ENCODE measurements at regions not wholly inside any gene's neighbourhood (a gene's known extent, or its start where the extent isn't known, plus 50 kb on each side); places are given as distances from the start of the nearest gene placed in this dataset.
A peak's percentile ranks its signal among the peaks of the same experiment; 100 is the strongest.

DNA sequence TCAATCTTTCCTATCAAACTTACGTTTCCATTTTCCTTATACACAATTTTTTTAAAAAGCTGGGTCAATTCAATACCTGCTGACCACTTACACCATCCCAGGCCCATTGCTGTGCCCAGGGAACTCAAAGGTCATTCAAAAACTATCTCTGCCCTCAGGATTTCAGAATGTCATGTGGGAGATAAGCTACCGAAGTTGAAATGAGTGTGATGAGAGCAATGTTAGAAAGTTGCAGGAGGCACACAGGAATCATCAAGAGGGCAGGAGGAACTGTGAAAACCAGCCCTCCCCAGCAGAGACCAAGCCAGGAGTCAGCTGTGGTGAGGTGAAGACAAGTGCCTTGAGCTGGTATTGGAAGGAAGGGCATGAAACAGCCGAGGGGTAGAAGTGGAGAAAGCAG is 195.9 kb downstream of the HS3ST3A1 start:
- in situ Hi-C loops (cut with MboI): no loop called here

DNA sequence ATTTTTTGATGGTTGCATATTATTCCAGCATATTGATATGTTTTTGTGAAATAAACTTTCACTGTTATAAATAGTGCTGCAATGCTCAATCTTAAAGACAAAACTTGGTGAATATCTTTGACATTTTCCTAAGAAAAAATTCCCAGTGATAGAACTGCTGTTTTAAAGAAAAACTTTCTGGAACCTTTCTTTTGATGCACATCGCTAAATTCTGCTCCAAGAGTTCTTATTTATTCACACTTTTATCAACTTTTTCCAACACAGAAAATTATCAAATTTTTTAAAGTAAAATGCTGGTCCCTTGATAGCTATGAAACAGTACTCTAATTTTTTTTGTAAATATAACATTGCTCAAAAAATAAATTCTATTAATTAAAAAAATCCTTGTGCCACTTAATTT is 196.6 kb downstream of the HS3ST3A1 start:
- no peaks in the 10 kb centered on the region for H3K27me3 ChIP-seq (replicated peaks; ENCODE audit: insufficient read depth)
- WGBS, 2 experiments (ENCODE audit: low coverage in 1 of 2, low lambda C conversion rate in 2 of 2, missing lambda C conversion rate in 2 of 2): 93 to 94% methylated on average over 1 of the region's 1 CpG
- H3F3A ChIP-seq (ENCODE audit: insufficient read depth): peaks cover 12% of the 10 kb centered on the region
- H3K4me2 ChIP-seq (ENCODE audit: unreplicated experiment): no peak overlapping the region
- no peak overlapping the region for H3K9ac ChIP-seq
- DNase-seq: no peak
- no peak overlapping the region for H2AFZ ChIP-seq
- no peak for TF ChIP-seq EZH2phosphoT487 (IDR thresholded peaks at IDR 0.05; ENCODE audit: insufficient read depth, low read depth)
- TF ChIP-seq EZH2 (IDR thresholded peaks at IDR 0.05; ENCODE audit: insufficient read depth, poor library complexity, severe bottlenecking): no peak
- H3K27ac ChIP-seq: no peak overlapping the region
- H3K79me2 ChIP-seq (ENCODE audit: insufficient read depth): no peaks in the 10 kb centered on the region
- no peaks in the 10 kb centered on the region for H4K20me1 ChIP-seq (ENCODE audit: insufficient read depth)
- no peaks in the 10 kb centered on the region for H3K9me3 ChIP-seq (ENCODE audit: low read depth)
- in situ Hi-C loops (cut with MboI): no loop called here
- H3K4me1 ChIP-seq (ENCODE audit: insufficient read depth): peaks cover 10% of the 10 kb centered on the region
- H3K4me3 ChIP-seq: no peak overlapping the region
- no peaks in the 10 kb centered on the region for H3K36me3 ChIP-seq (ENCODE audit: low read depth)
- no peaks in the 10 kb centered on the region for H3K9me2 ChIP-seq (ENCODE audit: insufficient read depth)

More for the DNA sequence above, 195.9 kb downstream of the HS3ST3A1 start:
- Histone ChIP-seq H3K27ac (no peak overlapping the region), H3K4me2 (ENCODE audit: unreplicated experiment) (no peak overlapping the region), H3K9me2 (ENCODE audit: insufficient read depth) (no peaks in the 10 kb centered on the region), H3K9me3 (ENCODE audit: low read depth) (no peaks in the 10 kb centered on the region), H3F3A (ENCODE audit: insufficient read depth) (peaks cover 19% of the 10 kb centered on the region), H3K4me3 (no peak overlapping the region), H3K9ac (no peak overlapping the region), H3K27me3 (replicated peaks; ENCODE audit: insufficient read depth) (no peaks in the 10 kb centered on the region), H3K4me1 (ENCODE audit: insufficient read depth) (peaks cover 18% of the 10 kb centered on the region), H3K36me3 (ENCODE audit: low read depth) (no peaks in the 10 kb centered on the region), H2AFZ (peak overlapping the region; percentile 47), H4K20me1 (ENCODE audit: insufficient read depth) (no peaks in the 10 kb centered on the region), H3K79me2 (ENCODE audit: insufficient read depth) (no peaks in the 10 kb centered on the region)
- WGBS, 2 experiments (ENCODE audit: low coverage in 1 of 2, low lambda C conversion rate in 2 of 2, missing lambda C conversion rate in 2 of 2): 57 to 58% methylated on average over 3 of the region's 3 CpGs
- no peak for DNase-seq
- no peak for TF ChIP-seq EZH2phosphoT487 (IDR thresholded peaks at IDR 0.05; ENCODE audit: insufficient read depth, low read depth)
- no peak for TF ChIP-seq EZH2 (IDR thresholded peaks at IDR 0.05; ENCODE audit: insufficient read depth, poor library complexity, severe bottlenecking)

DNA sequence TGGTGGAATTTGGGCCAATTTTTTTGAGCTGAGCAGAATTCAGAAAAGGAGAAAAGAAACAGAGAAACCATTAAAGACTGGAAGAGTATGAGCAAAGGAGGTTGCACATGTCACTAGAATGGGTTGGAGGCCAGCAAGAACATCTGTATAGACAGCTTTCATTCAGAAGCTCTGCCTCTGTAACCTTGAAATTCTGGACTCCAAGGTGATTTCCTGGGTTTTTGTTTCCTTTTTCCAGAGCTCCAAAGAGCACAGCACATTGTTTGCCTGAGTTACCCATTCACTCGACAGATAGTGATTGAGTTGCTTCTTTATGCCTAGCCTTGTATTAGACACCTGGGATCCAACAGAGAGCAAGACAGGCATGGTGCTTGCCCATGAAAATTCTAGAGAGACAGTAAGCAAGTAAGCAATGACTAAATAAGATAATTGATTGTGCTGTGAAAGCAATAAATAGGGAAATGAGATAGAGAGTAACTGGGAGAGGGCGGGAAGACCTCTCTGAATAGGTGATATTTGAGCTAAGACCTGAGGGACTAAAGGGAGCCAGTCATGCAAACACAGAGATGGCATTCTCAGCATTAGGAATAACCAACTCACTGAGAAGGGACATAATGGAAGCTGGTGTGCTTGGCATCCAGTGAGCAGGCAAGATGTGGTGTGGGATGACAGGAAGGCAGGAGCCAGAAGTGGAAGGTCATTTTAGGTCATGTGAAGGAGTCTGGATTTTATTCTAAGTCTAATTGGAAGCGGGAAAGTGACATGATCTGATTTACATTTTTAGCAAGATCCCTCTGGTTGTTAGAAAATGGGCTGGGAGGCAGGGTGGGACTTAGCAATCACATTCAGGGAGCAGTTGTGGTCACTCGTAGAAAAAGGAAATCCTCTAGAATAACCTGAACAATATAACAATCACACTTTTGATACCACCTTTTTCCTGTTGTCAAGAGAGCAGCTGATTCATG is 197.5 kb downstream of the HS3ST3A1 start:
- DNase-seq: no peak
- Histone ChIP-seq H3K27ac (no peak overlapping the region), H3K36me3 (ENCODE audit: low read depth) (no peaks in the 10 kb centered on the region), H3K9me2 (ENCODE audit: insufficient read depth) (no peaks in the 10 kb centered on the region), H3K9ac (no peak overlapping the region), H3K4me2 (ENCODE audit: unreplicated experiment) (no peak overlapping the region), H3K27me3 (replicated peaks; ENCODE audit: insufficient read depth) (no peaks in the 10 kb centered on the region), H2AFZ (no peak overlapping the region), H3K79me2 (ENCODE audit: insufficient read depth) (no peaks in the 10 kb centered on the region), H3K4me3 (no peak overlapping the region), H3K4me1 (ENCODE audit: insufficient read depth) (peaks cover 2% of the 10 kb centered on the region; the same call in 1 of the 2 replicates), H3K9me3 (ENCODE audit: low read depth) (no peaks in the 10 kb centered on the region), H4K20me1 (ENCODE audit: insufficient read depth) (no peaks in the 10 kb centered on the region), H3F3A (ENCODE audit: insufficient read depth) (0 out of 2 replicates have a peak, but pooled peaks cover 3% of the 10 kb centered on the region)
- WGBS, 2 experiments (ENCODE audit: low coverage in 1 of 2, low lambda C conversion rate in 2 of 2, missing lambda C conversion rate in 2 of 2): 66 to 68% methylated on average over 4 of the region's 4 CpGs
- TF ChIP-seq EZH2 (IDR thresholded peaks at IDR 0.05; ENCODE audit: insufficient read depth, poor library complexity, severe bottlenecking): no peak
- no peak for TF ChIP-seq EZH2phosphoT487 (IDR thresholded peaks at IDR 0.05; ENCODE audit: insufficient read depth, low read depth)
- in situ Hi-C loops (cut with MboI): no loop called here

DNA sequence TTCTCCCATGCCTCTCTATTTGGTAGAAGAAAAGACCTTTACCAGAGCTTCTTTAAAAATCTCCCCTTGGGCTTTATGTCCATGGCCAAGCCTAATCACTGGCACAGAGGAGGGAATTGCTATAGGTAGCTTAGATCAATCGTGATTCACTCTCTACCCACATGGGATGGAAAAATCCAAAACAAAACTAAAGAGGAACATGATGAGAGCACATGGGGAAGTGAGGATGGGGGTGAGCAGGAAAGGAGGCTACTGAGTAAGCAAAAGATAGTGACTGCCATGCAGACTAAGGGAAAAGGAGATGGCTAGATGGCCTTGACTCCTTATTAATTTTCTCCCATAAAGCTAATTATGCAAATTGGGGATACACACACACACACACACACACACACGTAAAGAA is 201.2 kb downstream of the HS3ST3A1 start:
- Histone ChIP-seq H3K27ac (no peak overlapping the region), H2AFZ (no peak overlapping the region), H3F3A (ENCODE audit: insufficient read depth) (peaks cover 8% of the 10 kb centered on the region), H3K4me1 (ENCODE audit: insufficient read depth) (peaks cover 8% of the 10 kb centered on the region), H3K9me2 (ENCODE audit: insufficient read depth) (no peaks in the 10 kb centered on the region), H3K4me2 (ENCODE audit: unreplicated experiment) (no peak overlapping the region), H3K27me3 (replicated peaks; ENCODE audit: insufficient read depth) (no peaks in the 10 kb centered on the region), H4K20me1 (ENCODE audit: insufficient read depth) (no peaks in the 10 kb centered on the region), H3K9me3 (ENCODE audit: low read depth) (no peaks in the 10 kb centered on the region), H3K9ac (no peak overlapping the region), H3K4me3 (no peak overlapping the region), H3K79me2 (ENCODE audit: insufficient read depth) (no peaks in the 10 kb centered on the region), H3K36me3 (ENCODE audit: low read depth) (no peaks in the 10 kb centered on the region)
- in situ Hi-C loops (cut with MboI): no loop called here
- DNase-seq: no peak
- WGBS, 2 experiments (ENCODE audit: low coverage in 1 of 2, low lambda C conversion rate in 2 of 2, missing lambda C conversion rate in 2 of 2): 88 to 89% methylated on average over 2 of the region's 2 CpGs
- TF ChIP-seq EZH2phosphoT487 (IDR thresholded peaks at IDR 0.05; ENCODE audit: insufficient read depth, low read depth) (no peak), EZH2 (IDR thresholded peaks at IDR 0.05; ENCODE audit: insufficient read depth, poor library complexity, severe bottlenecking) (no peak)

Measured in GM23248 (cell line).